Fibroblast of lung (primary cell): ENCODE measurements at regions not wholly inside any gene's neighbourhood (a gene's known extent, or its start where the extent isn't known, plus 50 kb on each side); places are given as distances from the start of the nearest gene placed in this dataset.

Source experiments
- DNase-seq, 2 donors: peaks; one replicate each; pipeline versions ENCODE4 v3.0.0 to v3.0.0-alpha.2; 2010; ENCODE audit warnings: low read depth in 2 of 2
- H2AFZ ChIP-seq: 2 replicates; pipeline ENCODE4 v1.5.1; 2012; ENCODE audit warnings: low read length, control low read depth, inconsistent platforms
- H3K27ac ChIP-seq: 2 replicates; pipeline ENCODE4 v1.5.1; 2011; ENCODE audit warnings: low read length, control low read depth; ENCODE audit not compliant: insufficient read depth
- H3K27me3 ChIP-seq: 2 replicates; pipeline ENCODE4 v1.5.1; 2011; ENCODE audit warnings: mild to moderate bottlenecking, low read length; ENCODE audit not compliant: control insufficient read depth, insufficient read depth
- H3K36me3 ChIP-seq: 2 replicates; pipeline ENCODE4 v1.5.1; 2011; ENCODE audit warnings: low read length; ENCODE audit not compliant: control insufficient read depth, insufficient read depth
- H3K4me1 ChIP-seq: 2 replicates; pipeline ENCODE4 v1.5.1; 2011; ENCODE audit warnings: low read length; ENCODE audit not compliant: control insufficient read depth, insufficient read depth; ENCODE audit errors: extremely low read depth
- H3K4me2 ChIP-seq: 2 replicates; pipeline ENCODE4 v1.5.1; 2011; ENCODE audit warnings: low read length, control low read depth; ENCODE audit not compliant: insufficient read depth; ENCODE audit errors: extremely low read depth
- H3K4me3 ChIP-seq, 4 experiments: fragments of 200-600 bp in 1 of 4; sonication (generic) in 1 of 4; replicated peaks in 1 of 4; 2 replicates each; pipeline ENCODE4 v1.5.1; 2011 to 2016; ENCODE audit warnings: low read length in 4 of 4, low read depth in 3 of 4, mild to moderate bottlenecking in 3 of 4, control low read depth in 2 of 4, inconsistent platforms in 1 of 4, mixed read lengths in 1 of 4; ENCODE audit not compliant: insufficient read depth in 1 of 4; ENCODE audit errors: control extremely low read depth in 1 of 4
- H3K79me2 ChIP-seq: 2 replicates; pipeline ENCODE4 v1.5.1; 2012; ENCODE audit warnings: mild to moderate bottlenecking, low read length, inconsistent platforms; ENCODE audit not compliant: control insufficient read depth, insufficient read depth
- H3K9ac ChIP-seq: 2 replicates; pipeline ENCODE4 v1.5.1; 2011; ENCODE audit warnings: mild to moderate bottlenecking, low read length, control low read depth; ENCODE audit not compliant: insufficient read depth
- H3K9me3 ChIP-seq: 2 replicates; pipeline ENCODE4 v1.5.1; 2012; ENCODE audit warnings: low read depth, low read length; ENCODE audit not compliant: control insufficient read depth, insufficient read depth
- H4K20me1 ChIP-seq: 2 replicates; pipeline ENCODE4 v1.5.1; 2011; ENCODE audit warnings: low read length; ENCODE audit not compliant: control insufficient read depth, insufficient read depth; ENCODE audit errors: extremely low read depth
- EZH2 ChIP-seq: IDR thresholded peaks from 2 replicates; pipeline ENCODE4 v1.5.1; 2012; ENCODE audit warnings: low read length, control low read depth, mild to moderate bottlenecking; ENCODE audit errors: missing control alignments
- TF ChIP-seq, protein P1 (sequence below), 2 donors: IDR thresholded peaks in 1 of 2; conservative IDR thresholded peaks in 1 of 2; 1 replicate in 1 of 2; 2 replicates in 1 of 2; pipeline ENCODE4 v1.5.1; 2011 to 2012; ENCODE audit warnings: low read length in 2 of 2, control low read depth in 1 of 2, inconsistent platforms in 1 of 2, low read depth in 1 of 2, mild to moderate bottlenecking in 1 of 2

DNA sequence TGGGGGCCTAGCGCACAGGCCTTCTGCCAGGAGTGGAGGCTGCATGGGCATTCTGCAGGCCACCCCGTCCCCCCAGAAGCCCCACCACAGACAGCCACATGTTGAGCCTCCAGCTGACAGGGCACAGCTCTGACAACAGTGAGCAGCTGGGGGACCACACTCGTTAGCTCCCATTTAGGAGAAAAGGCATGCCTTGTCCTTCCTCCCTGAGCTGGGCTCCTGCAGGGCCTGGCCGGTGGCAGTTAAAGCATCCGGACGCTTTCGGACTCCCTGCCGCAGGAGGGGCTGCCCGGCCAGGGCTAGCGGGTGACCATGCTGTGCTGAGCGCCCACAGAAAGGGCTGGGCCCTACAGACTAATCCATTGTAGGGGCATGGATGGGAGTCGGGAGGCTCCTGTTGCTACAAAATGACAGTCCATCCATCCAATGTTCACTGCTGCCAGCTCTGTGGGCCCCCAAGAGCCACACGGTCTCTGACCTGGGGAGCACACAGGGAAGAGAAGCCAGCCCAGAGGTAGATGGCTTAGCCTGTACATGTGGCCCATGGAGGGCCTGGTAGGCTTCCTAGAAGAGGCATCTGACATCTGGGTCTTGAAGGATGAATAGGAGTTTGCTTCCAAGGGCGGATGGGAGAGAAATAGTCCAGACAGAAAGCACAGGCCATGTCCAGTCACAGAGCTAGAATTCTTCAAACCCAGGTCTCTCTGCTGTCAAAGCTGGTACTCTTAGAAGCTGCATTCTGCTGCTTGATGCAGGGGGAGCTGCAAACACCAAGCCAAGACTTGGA is 116.5 kb upstream of the VSTM2B start:
- DNase-seq = no peak
- H3K4me3 ChIP-seq = no peak overlapping the region
- H3K27ac ChIP-seq = no peak overlapping the region
- H3K9me3 ChIP-seq = no peaks in the 10 kb centered on the region
- TF ChIP-seq, protein P1, sequence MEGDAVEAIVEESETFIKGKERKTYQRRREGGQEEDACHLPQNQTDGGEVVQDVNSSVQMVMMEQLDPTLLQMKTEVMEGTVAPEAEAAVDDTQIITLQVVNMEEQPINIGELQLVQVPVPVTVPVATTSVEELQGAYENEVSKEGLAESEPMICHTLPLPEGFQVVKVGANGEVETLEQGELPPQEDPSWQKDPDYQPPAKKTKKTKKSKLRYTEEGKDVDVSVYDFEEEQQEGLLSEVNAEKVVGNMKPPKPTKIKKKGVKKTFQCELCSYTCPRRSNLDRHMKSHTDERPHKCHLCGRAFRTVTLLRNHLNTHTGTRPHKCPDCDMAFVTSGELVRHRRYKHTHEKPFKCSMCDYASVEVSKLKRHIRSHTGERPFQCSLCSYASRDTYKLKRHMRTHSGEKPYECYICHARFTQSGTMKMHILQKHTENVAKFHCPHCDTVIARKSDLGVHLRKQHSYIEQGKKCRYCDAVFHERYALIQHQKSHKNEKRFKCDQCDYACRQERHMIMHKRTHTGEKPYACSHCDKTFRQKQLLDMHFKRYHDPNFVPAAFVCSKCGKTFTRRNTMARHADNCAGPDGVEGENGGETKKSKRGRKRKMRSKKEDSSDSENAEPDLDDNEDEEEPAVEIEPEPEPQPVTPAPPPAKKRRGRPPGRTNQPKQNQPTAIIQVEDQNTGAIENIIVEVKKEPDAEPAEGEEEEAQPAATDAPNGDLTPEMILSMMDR (conservative IDR thresholded peaks at IDR 0.05 in 1 of 2, IDR thresholded peaks at IDR 0.05 in 1 of 2; ENCODE audit: low read depth in 1 of 2, low read length in 2 of 2) = no peak
- no peak for TF ChIP-seq EZH2
- no peak overlapping the region for H2AFZ ChIP-seq
- no peak overlapping the region for H3K9ac ChIP-seq
- H3K27me3 ChIP-seq = no peaks in the 10 kb centered on the region
- H4K20me1 ChIP-seq = no peaks in the 10 kb centered on the region
- H3K4me1 ChIP-seq = no peaks in the 10 kb centered on the region
- no peaks in the 10 kb centered on the region for H3K36me3 ChIP-seq
- H3K4me2 ChIP-seq = no peak overlapping the region
- no peaks in the 10 kb centered on the region for H3K79me2 ChIP-seq

DNA sequence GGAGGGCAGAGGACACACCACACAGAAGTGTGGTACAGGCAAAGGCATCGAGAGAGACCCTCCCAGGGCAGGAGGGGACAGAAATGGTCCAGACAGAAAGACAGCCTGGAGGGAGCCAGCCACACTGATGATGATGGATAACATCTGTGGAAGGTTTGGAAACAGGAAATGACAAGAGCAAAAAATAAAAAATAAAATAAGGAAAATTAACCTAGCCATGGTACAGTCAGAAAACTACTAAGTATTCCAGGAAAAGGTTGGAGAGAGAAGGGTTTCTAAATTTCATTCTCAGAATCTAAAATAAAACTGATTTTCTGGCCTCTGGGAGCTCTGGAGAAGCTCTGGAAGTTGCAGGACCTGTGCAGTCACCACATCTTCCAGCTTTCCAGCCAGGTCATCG is 115.2 kb upstream of the VSTM2B start:
- H3K79me2 ChIP-seq = no peaks in the 10 kb centered on the region
- H3K27ac ChIP-seq = no peak overlapping the region
- no peaks in the 10 kb centered on the region for H3K4me1 ChIP-seq
- no peaks in the 10 kb centered on the region for H3K9me3 ChIP-seq
- H3K27me3 ChIP-seq = no peaks in the 10 kb centered on the region
- no peaks in the 10 kb centered on the region for H4K20me1 ChIP-seq
- H2AFZ ChIP-seq = no peak overlapping the region
- DNase-seq = no peak
- H3K4me3 ChIP-seq = no peak overlapping the region
- TF ChIP-seq, protein P1 (conservative IDR thresholded peaks at IDR 0.05 in 1 of 2, IDR thresholded peaks at IDR 0.05 in 1 of 2; ENCODE audit: low read depth in 1 of 2, low read length in 2 of 2) = no peak
- no peak for TF ChIP-seq EZH2
- no peak overlapping the region for H3K4me2 ChIP-seq
- H3K9ac ChIP-seq = no peak overlapping the region
- H3K36me3 ChIP-seq = no peaks in the 10 kb centered on the region

DNA sequence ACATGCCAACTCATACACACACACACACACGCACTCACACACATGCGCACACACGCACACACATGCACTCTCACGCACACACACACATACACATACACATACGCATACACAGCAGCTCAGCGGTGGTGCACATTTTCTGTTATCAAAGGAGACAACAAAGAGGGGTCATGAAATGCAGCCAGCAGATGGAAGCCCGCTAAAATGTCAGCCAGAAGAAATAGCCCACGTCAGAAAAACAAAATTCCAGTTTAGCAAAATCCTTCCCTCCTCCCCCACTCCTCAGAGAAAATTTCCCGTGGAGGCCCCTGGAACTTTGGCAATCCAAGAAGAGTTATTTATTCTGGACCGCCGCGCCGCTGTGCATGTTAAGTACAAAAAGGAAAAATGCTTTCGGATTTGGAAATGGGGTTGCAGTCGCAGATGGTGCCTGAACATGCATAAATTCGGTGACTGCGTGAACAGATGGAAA is 114.6 kb upstream of the VSTM2B start:
- Histone ChIP-seq H3K4me1 (no peaks in the 10 kb centered on the region), H3K9me3 (no peaks in the 10 kb centered on the region)
- no peak for TF ChIP-seq EZH2
- TF ChIP-seq, protein P1 (conservative IDR thresholded peaks at IDR 0.05 in 1 of 2, IDR thresholded peaks at IDR 0.05 in 1 of 2; ENCODE audit: low read depth in 1 of 2, low read length in 2 of 2) = no peak

More for the DNA sequence above, 114.6 kb upstream of the VSTM2B start:
- no peaks in the 10 kb centered on the region for H4K20me1 ChIP-seq
- no peak overlapping the region for H3K4me2 ChIP-seq
- H3K27me3 ChIP-seq = no peaks in the 10 kb centered on the region
- no peak for DNase-seq
- H3K79me2 ChIP-seq = no peaks in the 10 kb centered on the region
- no peak overlapping the region for H2AFZ ChIP-seq
- no peaks in the 10 kb centered on the region for H3K36me3 ChIP-seq
- no peak overlapping the region for H3K4me3 ChIP-seq
- no peak overlapping the region for H3K27ac ChIP-seq
- H3K9ac ChIP-seq = no peak overlapping the region
